Fibroblast of lung (primary cell): ENCODE measurements at regions not wholly inside any gene's neighbourhood (a gene's known extent, or its start where the extent isn't known, plus 50 kb on each side); places are given as distances from the start of the nearest gene placed in this dataset.

Experiments
- CTCF ChIP-seq, 2 donors: IDR thresholded peaks in 1 of 2; conservative IDR thresholded peaks in 1 of 2; 1 replicate in 1 of 2; 2 replicates in 1 of 2; pipeline ENCODE4 v1.5.1; 2011 to 2012; ENCODE audit warnings: low read length in 2 of 2, control low read depth in 1 of 2, inconsistent platforms in 1 of 2, low read depth in 1 of 2, mild to moderate bottlenecking in 1 of 2
- EZH2 ChIP-seq: IDR thresholded peaks from 2 replicates; pipeline ENCODE4 v1.5.1; 2012; ENCODE audit warnings: low read length, control low read depth, mild to moderate bottlenecking; ENCODE audit errors: missing control alignments

GRCh38 chr10:20494474-20494873 is 402.6 kb downstream of the NEBL start:
- TF ChIP-seq CTCF (conservative IDR thresholded peaks at IDR 0.05 in 1 of 2, IDR thresholded peaks at IDR 0.05 in 1 of 2; ENCODE audit: low read depth in 1 of 2, low read length in 2 of 2) (no peak), EZH2 (no peak)
